ELR (cell line): ENCODE measurements at regions not wholly inside any gene's neighbourhood (a gene's known extent, or its start where the extent isn't known, plus 50 kb on each side); places are given as distances from the start of the nearest gene placed in this dataset.

Experiments
- DNase-seq: peaks from one replicate; pipeline ENCODE4 v3.0.0-alpha.2; 2015; ENCODE audit warnings: low read depth

GRCh38 chr6:40721271-40721952 lies 134.2 kb upstream of the LRFN2 start:
- no peak for DNase-seq

GRCh38 chr6:40720375-40720748 lies 133.2 kb upstream of the LRFN2 start:
- DNase-seq, result no peak

DNA sequence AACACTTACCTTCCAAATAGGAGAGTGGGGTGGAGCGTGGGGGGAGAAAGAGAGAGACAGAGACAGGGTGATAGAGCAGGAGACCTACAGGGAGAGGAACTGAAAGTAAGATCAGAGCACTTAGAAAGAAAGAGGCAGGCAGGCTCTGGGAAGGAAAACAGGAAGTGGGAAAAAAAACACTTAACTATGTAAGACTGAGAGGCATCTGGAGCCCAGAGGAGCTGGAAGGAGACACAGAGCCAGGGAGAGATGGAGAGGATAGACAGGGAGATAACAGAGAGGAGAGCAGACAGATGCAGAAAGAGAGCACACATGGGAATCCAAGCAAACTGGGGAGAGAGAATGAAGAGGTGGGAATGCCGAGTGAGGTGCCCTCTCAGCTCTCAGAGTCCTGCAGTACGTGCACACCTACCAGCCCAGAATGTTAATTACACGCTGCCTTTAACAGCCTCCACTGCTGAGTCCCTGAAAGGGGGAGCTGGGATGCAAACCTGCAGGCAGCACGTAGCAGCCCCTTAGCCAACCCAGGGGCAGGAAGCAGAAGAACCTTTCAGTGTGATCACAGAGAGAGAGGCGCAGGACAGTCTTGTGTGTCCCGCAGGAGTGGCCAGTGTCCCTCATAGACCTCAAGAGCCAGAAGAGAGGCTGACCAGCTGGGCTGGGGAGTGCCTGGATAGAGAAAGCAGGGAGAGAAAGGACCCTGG lies 132.7 kb upstream of the LRFN2 start:
- peak; percentile 67 for DNase-seq

- no peak for DNase-seq
Measured at GRCh38 chr6:40718401-40718800, 131.2 kb upstream of the LRFN2 start.

- peak; percentile 13 for DNase-seq
Measured at GRCh38 chr6:40717411-40718057, 130.4 kb upstream of the LRFN2 start.

- no peak for DNase-seq
Measured at GRCh38 chr6:40715570-40716403, 128.6 kb upstream of the LRFN2 start.

GRCh38 chr6:40714576-40715564 lies 127.7 kb upstream of the LRFN2 start:
- DNase-seq, result no peak

DNA sequence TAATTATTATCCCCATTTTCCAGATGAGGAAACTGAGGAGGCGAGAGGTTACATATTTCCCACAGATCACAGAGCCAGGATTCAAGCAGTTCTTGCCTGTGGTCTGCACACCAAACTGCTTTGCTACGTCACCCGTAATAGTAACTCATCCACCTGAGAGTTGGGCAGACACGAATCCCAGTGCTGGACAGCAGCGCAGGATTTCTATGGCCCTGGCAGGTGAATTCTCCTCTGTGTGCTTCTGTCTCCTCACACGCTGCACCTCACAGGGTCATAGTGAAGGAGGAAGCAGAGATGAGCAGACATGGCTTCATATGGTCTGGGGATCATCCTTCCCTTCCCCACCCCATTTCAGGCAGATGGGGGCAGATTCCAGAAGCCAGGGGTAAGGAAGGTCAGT lies 127.0 kb upstream of the LRFN2 start:
- DNase-seq, result no peak

- DNase-seq, result peak; percentile 33
Measured at GRCh38 chr6:40713002-40713719, 126.0 kb upstream of the LRFN2 start.

DNA sequence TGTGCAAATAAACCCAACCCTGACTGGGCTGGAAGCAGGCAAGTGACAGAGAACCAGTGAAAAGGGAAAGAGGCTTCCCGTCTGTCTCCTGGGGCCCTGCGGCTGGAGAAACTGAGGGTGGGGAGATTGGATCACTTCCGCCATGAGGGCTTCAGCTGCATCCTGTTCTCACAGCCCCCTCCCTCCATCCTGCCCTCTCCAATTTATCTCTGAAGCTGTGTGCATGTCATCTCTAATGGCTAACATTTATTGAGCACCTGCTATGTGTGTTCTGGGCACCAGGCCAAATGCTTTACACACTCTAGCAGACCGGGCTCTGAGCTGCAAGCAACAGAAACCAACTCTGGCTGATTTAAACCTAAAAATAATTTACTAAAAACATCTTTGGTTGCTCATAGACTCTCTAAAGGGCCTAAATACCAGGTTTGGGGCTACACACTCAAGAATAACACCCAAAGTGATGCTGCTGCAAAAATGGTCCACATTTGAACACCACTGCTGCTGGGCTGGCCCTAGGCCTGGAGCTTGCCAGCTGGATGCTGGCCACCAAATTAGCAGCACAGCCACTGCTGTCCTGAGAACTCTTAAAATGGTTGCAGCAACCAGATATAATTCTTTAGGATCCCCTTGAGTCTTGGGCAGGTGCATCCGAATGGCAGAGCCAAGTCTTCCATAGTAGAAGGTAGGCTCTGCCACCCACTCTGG lies 123.6 kb upstream of the LRFN2 start:
- no peak for DNase-seq

GRCh38 chr6:40708049-40708448 lies 120.9 kb upstream of the LRFN2 start:
- no peak for DNase-seq

DNA sequence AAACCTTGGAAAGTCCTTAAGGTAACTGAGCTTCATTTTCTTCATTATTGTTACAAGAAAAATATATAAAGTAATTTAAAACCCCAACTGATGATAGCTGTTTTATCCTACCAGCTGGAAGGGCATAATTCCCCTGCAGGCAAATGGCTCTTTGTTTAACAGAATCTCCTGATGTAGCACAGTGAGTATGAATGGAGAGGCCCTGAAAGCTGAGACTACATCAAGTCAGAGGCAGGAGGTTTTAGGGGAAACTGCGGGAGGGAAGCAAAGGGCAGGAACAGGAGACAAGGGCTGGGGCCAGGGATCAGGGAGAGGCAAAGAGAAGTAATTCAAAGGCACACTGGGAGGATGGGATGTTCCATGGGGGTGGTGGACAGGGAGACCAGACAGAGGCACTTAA lies 119.0 kb upstream of the LRFN2 start:
- no peak for DNase-seq

GRCh38 chr6:40705354-40705753 lies 118.2 kb upstream of the LRFN2 start:
- DNase-seq, result no peak

DNA sequence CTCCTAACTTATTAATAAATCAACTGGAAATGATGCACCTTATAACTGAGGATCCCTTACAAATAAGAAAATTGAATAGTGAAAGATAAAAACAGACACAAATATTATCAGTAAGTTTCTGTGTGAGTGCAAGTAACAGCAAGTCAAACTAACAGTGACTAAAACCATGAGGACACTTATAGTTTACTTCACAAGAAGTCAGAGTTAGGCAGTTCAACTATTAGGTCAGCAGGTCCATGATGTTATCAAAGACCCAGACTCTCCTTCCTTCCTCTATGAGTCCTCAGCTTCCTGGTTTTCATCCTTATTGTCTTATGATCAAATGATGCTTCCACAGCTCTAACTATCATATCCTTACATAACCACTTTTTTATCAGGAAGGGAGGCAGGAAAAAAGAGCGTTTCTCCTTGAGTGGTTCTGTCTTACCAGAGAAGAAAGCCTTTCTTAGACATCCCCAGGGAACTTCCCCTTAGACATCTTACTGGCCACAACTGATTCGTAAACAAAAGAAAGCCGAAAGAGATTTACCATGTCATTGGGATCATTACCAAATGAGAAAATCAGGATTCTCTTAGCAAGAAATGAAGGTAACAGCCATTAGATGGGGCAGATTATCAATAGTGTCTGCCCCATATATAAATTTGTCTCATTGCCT lies 114.3 kb upstream of the LRFN2 start:
- no peak for DNase-seq

GRCh38 chr6:40700006-40700580 lies 112.9 kb upstream of the LRFN2 start:
- DNase-seq, result no peak

GRCh38 chr6:40695750-40696415 lies 108.7 kb upstream of the LRFN2 start:
- no peak for DNase-seq

DNA sequence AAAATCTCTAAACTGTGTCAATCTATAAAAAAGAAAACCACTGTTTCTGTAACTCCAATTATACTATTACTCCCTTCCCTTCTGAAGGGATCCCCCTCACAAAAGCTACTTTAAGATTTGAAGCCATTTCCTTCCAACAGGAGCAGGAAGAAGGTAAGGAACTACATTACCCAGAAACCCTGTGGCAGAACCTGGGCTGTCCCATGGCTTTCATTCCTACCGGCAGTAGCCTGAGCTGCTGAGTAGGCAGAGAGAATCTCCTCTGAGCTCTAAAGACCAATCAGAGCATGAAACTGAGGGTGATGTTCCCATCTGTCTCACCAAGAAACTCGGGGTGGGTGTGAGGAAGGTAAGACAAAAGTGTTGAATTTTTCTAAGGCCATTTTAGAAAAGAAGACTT lies 108.0 kb upstream of the LRFN2 start:
- DNase-seq, result peak; percentile 28

DNA sequence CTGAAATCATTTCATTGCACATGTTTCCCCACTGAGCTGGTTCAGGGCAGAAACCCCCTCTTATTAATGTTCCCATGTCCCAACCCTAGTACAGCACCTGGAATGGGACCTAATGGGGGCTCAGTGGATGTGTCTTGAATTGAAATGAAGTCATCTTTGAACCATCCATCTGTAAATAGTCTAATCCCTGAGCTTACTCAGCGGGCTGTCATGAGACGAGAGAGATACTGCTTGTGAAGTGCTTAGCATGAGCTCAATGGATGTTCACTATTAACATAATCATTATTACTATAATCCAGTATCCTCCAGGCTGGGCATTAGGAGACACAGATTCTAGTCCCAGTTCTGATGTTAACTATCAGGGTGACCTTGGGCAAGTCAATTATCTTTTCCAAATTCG lies 106.6 kb upstream of the LRFN2 start:
- no peak for DNase-seq
